Stimulated activated CD8-positive, alpha-beta memory T cell treated with anti-CD3 and anti-CD28 coated beads, Interleukin-15, amount 100 ng/mL, for 4 hours (primary cell): ENCODE measurements at regions not wholly inside any gene's neighbourhood (a gene's known extent, or its start where the extent isn't known, plus 50 kb on each side); places are given as distances from the start of the nearest gene placed in this dataset.

Experiments
- DNase-seq, 2 donors: peaks; one replicate each; pipeline ENCODE4 v3.0.0-alpha.2; 2020; ENCODE audit warnings: low read depth in 2 of 2

- DNase-seq: no peak
Observed at GRCh38 chr5:117945258-117945657, 1043.1 kb downstream of the DTWD2 start.

DNA sequence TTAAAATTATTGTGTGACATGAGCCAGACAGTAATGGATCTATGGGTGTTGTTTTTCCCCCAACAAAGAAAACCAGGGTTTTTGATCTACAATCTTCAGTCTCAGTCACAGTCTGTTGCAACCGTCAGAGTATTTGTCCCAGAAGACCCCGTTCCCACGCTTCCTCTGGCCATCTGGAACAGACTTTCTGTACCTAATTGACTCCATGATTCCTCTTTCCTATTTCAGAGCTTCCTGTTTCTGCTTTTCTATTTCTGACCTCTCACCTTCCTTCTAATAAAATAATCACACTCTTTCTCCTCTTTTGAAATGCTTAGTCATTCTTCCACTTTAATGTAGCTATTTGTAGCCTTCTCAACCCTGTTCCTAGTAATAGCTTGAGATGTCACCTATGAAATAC lies 1044.8 kb downstream of the DTWD2 start:
- no peak for DNase-seq

DNA sequence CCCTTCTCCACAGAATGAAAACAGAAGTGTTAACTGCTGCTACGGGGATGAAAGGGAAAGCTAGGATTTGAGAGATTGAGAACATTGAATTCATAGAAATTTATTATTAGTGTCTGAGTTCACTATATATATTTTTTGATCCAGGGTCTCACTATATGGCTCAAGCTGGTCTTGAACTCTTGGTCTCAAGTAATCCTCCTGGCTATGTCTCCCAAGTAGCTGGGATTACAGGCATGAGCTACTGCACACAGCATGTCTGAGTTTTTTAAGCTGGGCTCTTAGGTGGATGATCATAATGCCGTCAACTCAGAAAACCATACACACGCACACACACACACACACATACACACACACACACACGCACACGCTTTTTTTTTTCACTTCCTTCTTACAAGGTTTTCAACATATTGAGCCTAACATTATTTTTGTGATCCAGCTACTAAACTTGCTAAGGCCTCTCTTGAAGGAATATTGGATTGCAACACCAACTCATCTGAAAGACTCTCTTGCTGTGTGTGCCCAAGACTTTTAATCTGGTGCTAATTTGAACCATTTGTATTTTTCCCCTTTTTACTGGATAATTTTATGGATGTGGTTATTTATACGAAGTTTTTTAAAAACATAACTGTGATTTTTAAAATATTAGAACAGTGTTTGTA lies 1045.4 kb downstream of the DTWD2 start:
- no peak for DNase-seq

- no peak for DNase-seq
Observed at GRCh38 chr5:117893211-117893610, 1095.1 kb downstream of the DTWD2 start.

DNA sequence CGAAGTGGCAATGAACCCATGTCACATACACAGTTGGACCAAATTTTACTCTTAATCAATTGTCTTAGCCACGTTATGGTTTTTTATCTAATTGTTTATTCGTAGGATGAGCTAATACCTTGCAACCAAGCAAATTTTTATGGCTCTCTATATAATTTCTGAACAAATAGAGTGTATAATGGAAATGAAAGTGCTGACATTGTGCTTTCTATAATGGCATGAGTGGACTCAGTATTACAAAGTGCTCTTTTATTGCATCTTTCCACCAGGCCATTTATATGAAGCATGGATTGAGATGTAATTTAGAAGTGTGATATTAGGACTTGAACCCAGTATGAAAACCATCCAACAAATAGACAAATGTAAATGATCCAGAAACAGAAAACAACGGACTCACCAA lies 1096.0 kb downstream of the DTWD2 start:
- no peak for DNase-seq

DNA sequence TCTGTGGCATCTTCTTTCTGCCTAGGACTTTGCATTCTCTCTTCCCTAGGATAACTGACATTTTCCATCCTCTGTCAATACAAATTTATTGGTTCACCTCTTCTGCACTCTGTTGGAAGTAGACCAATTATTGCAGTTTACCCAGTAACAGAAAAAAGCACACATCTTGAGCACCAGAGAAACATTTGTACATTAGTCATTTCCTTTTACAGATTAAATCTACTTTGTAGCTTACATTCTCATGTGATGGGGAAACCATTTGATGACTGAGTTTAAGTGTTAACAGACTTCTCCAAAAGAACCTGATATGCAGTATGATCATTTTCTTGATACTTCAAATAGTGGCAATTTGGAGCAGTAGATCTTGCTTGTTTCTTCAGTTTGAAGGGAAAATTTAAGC lies 1098.8 kb downstream of the DTWD2 start:
- DNase-seq: no peak

GRCh38 chr5:117888688-117889087 lies 1099.7 kb downstream of the DTWD2 start:
- no peak for DNase-seq

GRCh38 chr5:117881426-117882230 lies 1106.7 kb downstream of the DTWD2 start:
- DNase-seq: no peak

- no peak for DNase-seq
Observed at GRCh38 chr5:117880932-117881331, 1107.4 kb downstream of the DTWD2 start.

GRCh38 chr5:117877731-117878130 lies 1110.6 kb downstream of the DTWD2 start:
- no peak for DNase-seq

- no peak for DNase-seq
Observed at GRCh38 chr5:117872798-117873368, 1115.5 kb downstream of the DTWD2 start.

GRCh38 chr5:117869596-117869995 lies 1118.8 kb downstream of the DTWD2 start:
- no peak for DNase-seq

- DNase-seq: no peak
Observed at GRCh38 chr5:117863586-117864296, 1124.6 kb downstream of the DTWD2 start.

DNA sequence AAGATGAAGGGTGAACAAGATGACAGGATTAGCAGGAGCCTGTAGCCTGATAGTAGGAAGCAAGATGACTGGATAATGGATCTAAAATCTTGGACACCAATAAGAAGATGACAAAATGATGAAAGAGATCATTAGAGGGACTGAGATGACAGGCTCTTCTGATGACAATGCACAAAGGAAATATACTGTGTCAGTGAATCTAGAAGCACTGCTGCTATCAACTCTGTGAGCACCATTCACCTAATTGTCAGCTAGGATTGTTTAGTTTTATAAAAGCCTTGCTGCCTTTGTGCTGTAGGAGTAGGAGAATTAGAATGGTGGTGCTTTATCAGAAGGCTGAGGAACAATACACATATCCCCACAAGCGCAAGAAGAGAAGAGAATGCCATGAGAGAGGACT lies 1127.8 kb downstream of the DTWD2 start:
- DNase-seq: no peak

GRCh38 chr5:117859176-117859575 lies 1129.2 kb downstream of the DTWD2 start:
- DNase-seq: no peak

DNA sequence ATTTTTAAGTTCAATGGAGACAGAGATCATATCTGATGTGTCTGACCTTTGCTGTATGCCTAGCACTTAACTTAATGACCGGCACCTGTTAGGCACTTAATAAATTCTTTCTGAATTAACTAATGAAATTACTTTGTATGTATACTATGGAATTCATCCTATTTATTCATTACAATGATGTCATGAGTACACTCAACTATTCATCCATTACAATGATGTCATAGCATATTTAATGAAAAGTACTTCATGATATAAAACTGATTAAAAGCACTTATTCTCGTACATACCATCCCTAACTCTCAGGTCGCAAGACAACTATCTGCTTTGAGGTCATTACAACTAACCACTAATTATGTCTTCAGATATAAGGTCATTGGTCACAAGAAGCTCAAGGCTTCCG lies 1131.6 kb downstream of the DTWD2 start:
- no peak for DNase-seq

GRCh38 chr5:117837786-117838185 lies 1150.6 kb downstream of the DTWD2 start:
- no peak for DNase-seq

DNA sequence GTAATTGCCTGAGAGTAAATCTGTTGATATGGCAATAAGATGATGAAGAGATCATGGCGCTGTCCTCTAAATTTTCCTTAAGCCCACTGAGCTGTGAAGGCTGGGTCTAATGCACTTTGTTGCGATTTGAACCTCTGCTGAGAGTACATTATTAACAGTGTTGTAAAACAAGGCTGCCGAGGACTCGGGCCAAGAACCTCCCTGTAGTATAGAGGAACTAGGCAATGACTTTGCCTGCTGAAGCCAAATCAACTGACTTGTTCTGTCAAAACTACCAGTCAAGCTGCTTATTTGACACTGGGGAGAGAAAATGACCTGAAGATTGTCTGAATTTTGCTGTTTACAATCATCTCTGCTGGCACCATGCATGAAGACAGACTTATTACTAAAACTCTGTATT lies 1154.7 kb downstream of the DTWD2 start:
- DNase-seq: no peak

DNA sequence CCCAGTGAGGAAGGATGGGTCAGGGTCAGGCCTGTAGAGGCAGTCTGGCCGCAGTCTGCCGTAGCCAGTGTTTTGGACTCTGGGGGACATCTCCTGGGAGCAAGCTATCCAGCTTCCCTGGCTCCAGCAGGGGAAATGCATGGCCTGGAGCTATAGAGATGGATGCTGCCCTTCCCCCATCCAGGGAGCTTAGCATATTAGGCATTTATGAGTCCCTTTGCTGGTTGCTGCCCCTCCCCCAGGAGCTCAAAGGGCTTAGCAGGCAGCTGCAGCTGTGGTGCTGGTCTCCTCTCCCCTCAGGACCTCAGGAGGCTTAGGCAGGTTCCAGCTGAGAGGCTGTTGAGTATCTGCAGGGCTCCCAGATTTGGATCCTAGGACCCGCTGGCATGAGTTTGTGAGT lies 1158.7 kb downstream of the DTWD2 start:
- no peak for DNase-seq

GRCh38 chr5:117813850-117814249 lies 1174.5 kb downstream of the DTWD2 start:
- no peak for DNase-seq

GRCh38 chr5:117812861-117813260 lies 1175.5 kb downstream of the DTWD2 start:
- DNase-seq: no peak

GRCh38 chr5:117809251-117809650 lies 1179.1 kb downstream of the DTWD2 start:
- DNase-seq: no peak
